Stomach (tissue), 4 donors: ENCODE measurements at regions not wholly inside any gene's neighbourhood (a gene's known extent, or its start where the extent isn't known, plus 50 kb on each side); places are given as distances from the start of the nearest gene placed in this dataset.

Experiments
- POLR2A ChIP-seq, 4 donors: fragments of 450-650 bp; IDR thresholded peaks; one replicate each; pipeline ENCODE4 v1.6.1; 2016; ENCODE audit warnings: antibody characterized with exemption in 4 of 4, control low read depth in 2 of 4, mild to moderate bottlenecking in 1 of 4, moderate library complexity in 1 of 4
- POLR2AphosphoS5 ChIP-seq, 3 donors: sonication (generic); formaldehyde crosslinking; IDR thresholded peaks; one replicate each; pipeline ENCODE4 v1.6.1; 2016; ENCODE audit warnings: antibody characterized with exemption in 3 of 3
- TF ChIP-seq, protein P1 (sequence below), 7 experiments: fragments of 450-650 bp in 4 of 7; fragments of 200-600 bp in 3 of 7; sonication (generic) in 3 of 7; IDR thresholded peaks; one replicate each; pipeline ENCODE4 v1.5.1; 2016 to 2019; ENCODE audit warnings: antibody characterized with exemption in 7 of 7, control low read depth in 2 of 7, mild to moderate bottlenecking in 1 of 7

DNA sequence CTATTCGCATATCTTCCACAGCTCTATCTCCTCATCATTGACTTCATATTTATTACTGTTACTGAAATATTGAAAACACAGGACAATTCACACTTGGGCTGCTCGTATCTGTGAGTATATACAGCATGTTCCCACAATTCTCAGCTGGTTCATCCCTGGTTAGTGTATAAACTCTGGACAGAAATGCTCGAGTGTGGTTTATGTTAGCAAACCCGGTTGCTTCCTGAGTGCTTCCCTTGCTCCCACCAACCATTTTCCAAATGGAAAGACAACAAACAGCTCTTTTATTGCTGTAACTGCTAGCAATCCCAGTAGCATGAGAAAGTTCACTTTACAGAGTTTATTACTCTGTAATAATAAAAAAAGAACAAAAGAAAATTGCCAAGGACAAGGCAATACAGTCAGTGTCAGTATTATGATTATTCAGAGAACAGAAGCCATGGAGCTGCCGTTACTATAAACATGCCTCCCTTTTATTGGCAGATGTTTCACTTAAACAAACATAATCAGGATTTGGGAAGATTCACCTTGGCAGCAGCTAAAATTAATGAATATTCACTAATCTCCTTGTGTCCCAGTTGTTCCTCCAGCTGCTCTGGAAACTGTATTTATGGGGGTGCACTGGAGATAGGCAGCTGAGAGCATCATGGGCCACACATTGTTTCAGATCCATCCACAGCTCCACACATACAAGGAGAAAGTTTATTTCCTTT is 134.1 kb upstream of the GUCY1A1 start:
- TF ChIP-seq, protein P1, sequence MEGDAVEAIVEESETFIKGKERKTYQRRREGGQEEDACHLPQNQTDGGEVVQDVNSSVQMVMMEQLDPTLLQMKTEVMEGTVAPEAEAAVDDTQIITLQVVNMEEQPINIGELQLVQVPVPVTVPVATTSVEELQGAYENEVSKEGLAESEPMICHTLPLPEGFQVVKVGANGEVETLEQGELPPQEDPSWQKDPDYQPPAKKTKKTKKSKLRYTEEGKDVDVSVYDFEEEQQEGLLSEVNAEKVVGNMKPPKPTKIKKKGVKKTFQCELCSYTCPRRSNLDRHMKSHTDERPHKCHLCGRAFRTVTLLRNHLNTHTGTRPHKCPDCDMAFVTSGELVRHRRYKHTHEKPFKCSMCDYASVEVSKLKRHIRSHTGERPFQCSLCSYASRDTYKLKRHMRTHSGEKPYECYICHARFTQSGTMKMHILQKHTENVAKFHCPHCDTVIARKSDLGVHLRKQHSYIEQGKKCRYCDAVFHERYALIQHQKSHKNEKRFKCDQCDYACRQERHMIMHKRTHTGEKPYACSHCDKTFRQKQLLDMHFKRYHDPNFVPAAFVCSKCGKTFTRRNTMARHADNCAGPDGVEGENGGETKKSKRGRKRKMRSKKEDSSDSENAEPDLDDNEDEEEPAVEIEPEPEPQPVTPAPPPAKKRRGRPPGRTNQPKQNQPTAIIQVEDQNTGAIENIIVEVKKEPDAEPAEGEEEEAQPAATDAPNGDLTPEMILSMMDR (IDR thresholded peaks at IDR 0.05) = no peak
- TF ChIP-seq POLR2AphosphoS5 (IDR thresholded peaks at IDR 0.05) = no peak
- TF ChIP-seq POLR2A (IDR thresholded peaks at IDR 0.05) = no peak
